HCT116 (cell line): ENCODE measurements at regions not wholly inside any gene's neighbourhood (a gene's known extent, or its start where the extent isn't known, plus 50 kb on each side); places are given as distances from the start of the nearest gene placed in this dataset.
"Not testable (repeated sequence)": the region's sequence is repeated elsewhere in the genome, so short reads cannot be mapped to it uniquely, and the experiment has no call there.

Experiments used
- ATAC-seq: fragments of 200-7000 bp; cut with Tn5 transposase; 2 replicates; pipeline ENCODE4 v1.9.1; 2020; ENCODE audit warnings: mild to moderate bottlenecking, moderate library complexity
- BruUV-seq: library from RNA; stranded (reverse); fragments of 400-500 nt; replicated peaks from 2 replicates; lab custom pipeline; 2021; lab: Mats Ljungman, UMichigan
- CTCF ChIA-PET: fragments of 300-600 bp; sonication (Branson Sonifier 250); formaldehyde crosslinking; loops from one replicate; lab custom pipeline; 2021; ENCODE audit warnings: antibody characterized with exemption; lab: Charles Lee
- POLR2A ChIA-PET: fragments of 300-600, 350-600 bp; sonication (Branson Sonifier 250); formaldehyde crosslinking; loops from one replicate; lab custom pipeline; 2021; ENCODE audit warnings: antibody characterized with exemption; lab: Charles Lee
- RAD21 ChIA-PET, 2 experiments: fragments of 300-600 bp; sonication (Branson Sonifier 250); formaldehyde crosslinking; loops; one replicate each; lab custom pipeline; 2023; ENCODE audit warnings: low total read pairs in 2 of 2; ENCODE audit not compliant: uncharacterized antibody in 2 of 2, unreplicated experiment in 2 of 2, low non-redundant PET in 1 of 2; lab: Charles Lee
- DNase-seq: peaks from one replicate; pipeline ENCODE4 v3.0.0-alpha.2; 2010; ENCODE audit warnings: low read depth, low spot score
- H2AFZ ChIP-seq: fragments of 200-600 bp; shearing (Covaris generic), sonication (generic); 2 replicates; pipeline ENCODE4 v1.6.1; 2017; ENCODE audit warnings: low read depth, mixed run types, mixed read lengths, antibody characterized with exemption, low read length; ENCODE audit not compliant: poor library complexity, severe bottlenecking
- H3K27ac ChIP-seq: 2 replicates; pipeline ENCODE4 v1.5.1; 2012; ENCODE audit warnings: low read depth, low read length
- H3K27me3 ChIP-seq: fragments of 200-600 bp; sonication (generic); 2 replicates; pipeline ENCODE4 v1.6.1; 2016; ENCODE audit warnings: mixed run types, low read length, mixed read lengths; ENCODE audit not compliant: insufficient read depth
- H3K36me3 ChIP-seq, 2 experiments: fragments of 200-500 bp in 1 of 2; fragments of 200-600 bp in 1 of 2; sonication (Bioruptor generic) in 1 of 2; sonication (generic) in 1 of 2; 2 replicates each; pipeline versions ENCODE4 v1.5.1 to v1.6.1; 2014 to 2016; ENCODE audit warnings: low read length in 2 of 2, inconsistent platforms in 1 of 2, mixed read lengths in 1 of 2, mixed run types in 1 of 2; ENCODE audit not compliant: insufficient read depth in 2 of 2, control insufficient read depth in 1 of 2
- H3K4me1 ChIP-seq, 2 experiments: fragments of 200-600 bp in 1 of 2; sonication (generic) in 1 of 2; 2 replicates each; pipeline versions ENCODE4 v1.5.1 to v1.6.1; 2012 to 2017; ENCODE audit warnings: low read length in 2 of 2, inconsistent platforms in 1 of 2, mild to moderate bottlenecking in 1 of 2, mixed read lengths in 1 of 2, mixed run types in 1 of 2, moderate library complexity in 1 of 2; ENCODE audit not compliant: insufficient read depth in 2 of 2, control insufficient read depth in 1 of 2
- H3K4me2 ChIP-seq: fragments of 200-600 bp; sonication (generic); 2 replicates; pipeline ENCODE4 v1.6.1; 2017; ENCODE audit warnings: mixed run types, low read length, mixed read lengths
- H3K4me3 ChIP-seq, 2 experiments: fragments of 200-600 bp in 1 of 2; sonication (generic) in 1 of 2; replicated peaks in 1 of 2; 2 replicates each; pipeline ENCODE4 v1.5.1; 2011 to 2016; ENCODE audit warnings: low read length in 2 of 2, control low read depth in 1 of 2, low read depth in 1 of 2, mild to moderate bottlenecking in 1 of 2, mixed read lengths in 1 of 2, mixed run types in 1 of 2
- H3K79me2 ChIP-seq: fragments of 200-600 bp; sonication (generic); 2 replicates; pipeline ENCODE4 v1.6.1; 2017; ENCODE audit warnings: mild to moderate bottlenecking, mixed run types, low read length, moderate library complexity, mixed read lengths; ENCODE audit not compliant: insufficient read depth
- H3K9ac ChIP-seq: fragments of 200-600 bp; sonication (generic); 2 replicates; pipeline ENCODE4 v1.6.1; 2016; ENCODE audit warnings: low read length, mixed read lengths
- H3K9me2 ChIP-seq: fragments of 200-600 bp; sonication (generic), shearing (Covaris generic); 2 replicates; pipeline ENCODE4 v1.6.1; 2017; ENCODE audit warnings: mixed run types, mild to moderate bottlenecking, moderate library complexity; ENCODE audit not compliant: insufficient read depth
- H3K9me3 ChIP-seq, 2 experiments: fragments of 200-500 bp in 1 of 2; fragments of 200-600 bp in 1 of 2; sonication (Bioruptor generic) in 1 of 2; sonication (generic) in 1 of 2; 2 replicates each; pipeline ENCODE4 v1.6.1; 2014 to 2017; ENCODE audit warnings: low read length in 2 of 2, mixed read lengths in 2 of 2, inconsistent platforms in 1 of 2, low read depth in 1 of 2, mild to moderate bottlenecking in 1 of 2, mixed run types in 1 of 2, moderate library complexity in 1 of 2; ENCODE audit not compliant: control insufficient read depth in 1 of 2, insufficient read depth in 1 of 2
- H4K20me1 ChIP-seq: fragments of 200-600 bp; sonication (generic), shearing (Covaris generic); 2 replicates; pipeline ENCODE4 v1.6.1; 2017; ENCODE audit warnings: mixed run types, mild to moderate bottlenecking, moderate library complexity; ENCODE audit not compliant: insufficient read depth
- CEBPB ChIP-seq: IDR thresholded peaks from 2 replicates; pipeline ENCODE4 v1.6.1; 2012; ENCODE audit warnings: low read depth
- CTCF ChIP-seq, 3 experiments: fragments of 200-600 bp in 1 of 3; sonication (generic) in 1 of 3; IDR thresholded peaks in 2 of 3; conservative IDR thresholded peaks in 1 of 3; 2 replicates each; pipeline ENCODE4 v1.5.1; 2012 to 2017; ENCODE audit warnings: low read depth in 2 of 3, low read length in 2 of 3, antibody characterized with exemption in 1 of 3, borderline replicate concordance in 1 of 3, control low read depth in 1 of 3, mild to moderate bottlenecking in 1 of 3, mixed read lengths in 1 of 3, mixed run types in 1 of 3, moderate library complexity in 1 of 3; ENCODE audit not compliant: insufficient read depth in 1 of 3
- EZH2 ChIP-seq: fragments of 200-600 bp; sonication (generic); IDR thresholded peaks from 2 replicates; pipeline ENCODE4 v1.6.1; 2017; ENCODE audit warnings: antibody characterized with exemption, mixed run types
- EZH2phosphoT487 ChIP-seq: fragments of 200-600 bp; IDR thresholded peaks from 2 replicates; pipeline ENCODE4 v1.6.1; 2018; ENCODE audit warnings: antibody characterized with exemption, borderline replicate concordance
- RAD21 ChIP-seq: IDR thresholded peaks from 2 replicates; pipeline ENCODE4 v1.6.1; 2012; ENCODE audit warnings: low read depth, mild to moderate bottlenecking
- TCF7L2 ChIP-seq: IDR thresholded peaks from 2 replicates; pipeline ENCODE4 v1.7.0; 2011; ENCODE audit warnings: borderline replicate concordance, inconsistent platforms; ENCODE audit not compliant: insufficient read depth, insufficient read length; ENCODE audit errors: extremely low read depth
- ZFX ChIP-seq: fragments of 450-650 bp; IDR thresholded peaks from 2 replicates; pipeline ENCODE4 v1.6.1; 2017
- intact Hi-C: fragments of 100-400 bp; cut with micrococcal nuclease; formaldehyde crosslinking; loops from 2 replicates; pipeline ENCODE4 v1.10.0; 2022

GRCh38 chr3:138888560-138888959, 53.8 kb upstream of the PIK3CB start:
- Histone ChIP-seq H3K9ac (no peak overlapping the region), H2AFZ (no peak overlapping the region), H3K36me3 (no peaks in the 10 kb centered on the region), H3K4me2 (no peak overlapping the region), H4K20me1 (no peaks in the 10 kb centered on the region), H3K4me3 (no peak overlapping the region), H3K79me2 (no peaks in the 10 kb centered on the region), H3K27me3 (no peaks in the 10 kb centered on the region), H3K27ac (no peak overlapping the region), H3K9me2 (no peaks in the 10 kb centered on the region), H3K4me1 (peaks cover 0 to 10% of the 10 kb centered on the region in 2 experiments; a peak in 2 of 4 replicates), H3K9me3 (no peaks in the 10 kb centered on the region)
- intact Hi-C loops = no loop called here
- no peak for ATAC-seq
- TF ChIP-seq EZH2 (no peak), CEBPB (no peak), CTCF (IDR thresholded peaks at IDR 0.05 in 2 of 3, conservative IDR thresholded peaks at IDR 0.05 in 1 of 3; ENCODE audit: borderline replicate concordance in 1 of 3, insufficient read depth in 1 of 3, low read depth in 2 of 3, low read length in 2 of 3) (no peak), EZH2phosphoT487 (no peak), RAD21 (no peak), TCF7L2 (no peak), ZFX (no peak)
- no TSS peak for BruUV-seq
- ChIA-PET POLR2A (no interaction called here), RAD21 (no interaction called here), CTCF (no interaction called here)
- DNase-seq = no peak

DNA sequence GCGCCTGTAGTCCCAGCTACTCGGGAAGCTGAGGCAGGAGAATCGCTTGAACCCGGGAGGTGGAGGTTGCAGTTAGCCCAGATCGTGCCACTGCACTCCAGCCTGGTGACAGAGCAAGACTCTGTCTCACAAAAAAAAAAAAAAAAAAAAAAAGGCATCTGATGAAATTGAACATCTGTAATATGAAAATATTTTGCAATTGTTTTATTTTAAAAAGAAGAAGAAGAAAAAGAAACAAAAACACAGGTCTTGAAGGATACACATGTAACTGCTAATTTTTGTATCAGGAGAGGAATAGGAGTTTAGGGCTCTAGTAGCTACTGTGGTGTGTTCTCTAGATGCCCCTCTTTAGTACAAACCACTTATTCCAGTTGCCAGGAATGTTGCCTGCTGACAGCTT, 51.4 kb upstream of the PIK3CB start:
- H2AFZ ChIP-seq, CTCF ChIA-PET, POLR2A ChIA-PET: not testable (repeated sequence)

More for the DNA sequence above, 51.4 kb upstream of the PIK3CB start:
- H3K9ac ChIP-seq, intact Hi-C loops, H3K4me1 ChIP-seq, H3K9me3 ChIP-seq, H3K4me2 ChIP-seq, DNase-seq, ATAC-seq, H3K27me3 ChIP-seq, BruUV-seq, H3K27ac ChIP-seq, RAD21 ChIA-PET, H3K36me3 ChIP-seq, H3K9me2 ChIP-seq, H3K4me3 ChIP-seq, H3K79me2 ChIP-seq, H4K20me1 ChIP-seq: not testable (repeated sequence)
